NCI-H2196 treated with DMSO at 0.1 percent for 48 hours (cell line): ENCODE measurements at regions not wholly inside any gene's neighbourhood (a gene's known extent, or its start where the extent isn't known, plus 50 kb on each side); places are given as distances from the start of the nearest gene placed in this dataset.

Source experiments
- DNase-seq: peaks from one replicate; lab custom pipeline; 2025; ENCODE audit not compliant: unreplicated experiment; lab: John Stamatoyannopoulos, UW

DNA sequence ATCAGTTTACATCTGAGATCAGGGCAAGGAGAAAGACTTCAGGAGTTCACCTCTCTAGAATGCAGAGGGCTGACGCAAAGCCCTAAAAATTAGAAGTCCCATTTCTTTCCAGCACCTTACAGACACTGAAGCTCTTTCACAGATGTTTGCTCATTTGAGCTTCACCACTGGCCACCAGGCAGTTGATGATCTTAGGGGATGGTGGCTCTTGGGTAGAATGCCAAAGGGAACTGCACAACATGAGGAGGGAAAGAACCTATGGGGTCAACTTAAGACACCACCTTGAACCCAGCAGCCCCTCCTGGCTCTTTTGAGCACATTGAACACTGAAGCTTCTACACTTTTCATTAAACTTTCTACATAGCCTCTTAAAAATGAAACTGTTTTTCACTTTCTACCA, 390.3 kb upstream of the CELF2 start:
- DNase-seq = no peak

- DNase-seq = no peak
These were observed 388.2 kb upstream of the CELF2 start for GRCh38 chr10:10629512-10629911.

DNA sequence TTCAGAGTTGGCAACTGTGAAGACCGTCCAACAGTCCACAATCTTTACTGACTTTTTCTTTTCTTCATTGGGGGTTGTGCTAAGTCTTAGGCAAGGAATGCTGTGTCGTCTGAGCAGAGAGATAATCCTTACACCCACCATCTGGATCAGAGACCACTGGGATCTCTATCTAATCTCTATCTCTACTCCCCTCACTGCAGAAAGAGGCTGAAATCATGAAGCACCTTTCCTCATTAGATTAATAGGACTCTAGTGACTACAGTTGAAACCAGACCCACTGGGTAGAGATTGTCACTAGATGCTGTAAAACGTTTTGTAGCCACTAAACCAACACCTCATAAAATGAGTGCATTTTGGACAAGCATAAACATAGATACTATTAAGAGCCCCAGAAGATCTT, 387.4 kb upstream of the CELF2 start:
- no peak for DNase-seq

- DNase-seq = no peak
These were observed 386.9 kb upstream of the CELF2 start for GRCh38 chr10:10630782-10631181.

DNA sequence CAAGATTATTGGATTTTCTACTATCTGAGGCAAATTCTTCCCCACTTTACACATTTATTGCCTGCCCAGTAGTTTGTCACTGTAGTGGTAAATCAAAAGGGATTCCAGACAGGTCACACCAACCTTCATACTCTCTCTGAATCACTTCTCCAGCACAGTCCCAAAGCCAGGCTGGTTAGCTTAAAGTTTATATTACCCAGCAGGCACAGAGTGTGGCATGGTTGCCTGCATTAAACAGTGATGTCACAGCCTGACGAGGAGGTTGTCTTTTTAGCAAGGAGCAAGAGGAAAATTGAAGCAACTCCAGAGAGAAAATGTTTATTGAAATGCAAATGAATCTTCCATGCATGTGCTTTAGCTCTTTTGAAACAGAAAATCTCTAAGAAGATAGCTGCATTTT, 375.5 kb upstream of the CELF2 start:
- no peak for DNase-seq

- no peak for DNase-seq
These were observed 374.9 kb upstream of the CELF2 start for GRCh38 chr10:10642751-10643150.

DNA sequence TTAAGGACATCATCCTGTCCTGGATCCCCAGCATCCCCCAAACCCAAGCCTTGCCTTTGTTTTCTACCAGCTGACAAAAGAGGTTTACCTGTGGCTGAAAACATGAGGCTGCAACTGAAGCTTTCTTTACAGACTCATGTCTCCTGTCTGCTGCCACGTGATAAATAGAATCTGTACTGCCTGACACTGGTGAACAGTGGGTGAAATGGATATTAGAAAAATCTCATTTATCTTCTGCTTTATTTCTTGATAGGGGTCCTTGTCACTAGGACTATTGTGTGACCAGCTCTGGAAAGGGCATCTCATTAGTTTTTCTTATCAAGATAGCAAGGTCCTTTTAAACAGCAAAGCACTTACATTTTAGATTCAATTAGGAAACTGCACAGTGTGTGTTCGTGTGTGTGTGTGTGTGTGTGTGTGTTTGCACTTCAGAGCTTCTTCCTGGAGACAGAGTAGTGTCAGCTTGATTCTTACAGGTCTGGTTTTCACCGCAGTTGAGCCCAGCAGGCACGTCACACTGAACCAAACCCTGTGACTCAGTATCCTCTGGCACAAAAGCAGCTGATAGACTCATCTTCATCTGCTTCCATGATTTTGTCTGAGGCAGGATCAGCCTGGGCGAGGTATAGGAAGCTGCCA, 373.5 kb upstream of the CELF2 start:
- DNase-seq = no peak

GRCh38 chr10:10644676-10645385, 372.8 kb upstream of the CELF2 start:
- no peak for DNase-seq

- DNase-seq = no peak
These were observed 370.3 kb upstream of the CELF2 start for GRCh38 chr10:10647331-10647730.

DNA sequence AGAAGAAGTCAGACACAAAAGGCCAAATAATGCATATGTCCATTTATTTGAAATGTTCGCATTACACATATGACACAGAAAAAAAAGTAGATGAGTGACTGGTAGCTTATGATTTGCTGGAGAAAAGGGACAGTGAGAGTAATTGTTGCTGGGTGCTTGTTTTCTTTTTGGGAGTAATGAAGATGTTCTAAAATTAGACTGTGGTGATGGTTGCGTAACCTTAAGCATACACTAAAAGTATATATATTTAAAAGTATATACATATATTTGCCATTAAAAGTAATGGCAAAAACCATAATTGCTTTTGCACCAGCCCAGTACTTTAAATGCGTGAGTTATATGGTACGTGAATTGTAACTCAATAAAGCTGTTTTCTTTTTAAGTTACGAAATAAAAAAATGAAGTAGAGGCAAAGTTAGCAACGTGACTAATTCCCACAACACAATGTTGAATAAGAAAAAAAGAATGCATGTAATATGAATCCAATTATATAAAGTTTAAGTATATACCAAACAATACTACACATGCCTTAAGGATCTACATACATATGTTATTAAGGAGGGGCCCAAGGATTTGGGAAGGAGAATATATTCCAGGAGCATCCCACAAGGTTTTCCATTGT, 360.4 kb upstream of the CELF2 start:
- DNase-seq = no peak

- no peak for DNase-seq
These were observed 359.4 kb upstream of the CELF2 start for GRCh38 chr10:10658172-10658785.

DNA sequence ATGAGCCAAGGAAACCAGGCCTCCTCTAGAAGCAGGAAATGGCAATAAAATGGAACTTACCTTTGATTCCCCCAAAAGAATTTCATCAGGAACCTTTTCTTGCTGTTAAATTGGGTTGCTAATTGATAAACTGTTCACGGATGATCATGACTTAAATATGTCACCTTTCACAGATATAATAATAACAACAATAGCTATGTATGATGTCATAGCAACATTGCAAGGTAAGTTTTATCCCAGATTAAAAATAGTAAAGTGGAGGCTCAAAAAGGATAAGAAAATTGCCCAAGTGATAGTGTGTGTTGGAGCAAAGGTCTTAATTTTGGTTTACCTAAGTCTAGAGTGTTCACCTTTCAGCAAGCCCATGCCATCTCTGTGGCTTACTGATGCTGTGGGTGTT, 357.6 kb upstream of the CELF2 start:
- no peak for DNase-seq

DNA sequence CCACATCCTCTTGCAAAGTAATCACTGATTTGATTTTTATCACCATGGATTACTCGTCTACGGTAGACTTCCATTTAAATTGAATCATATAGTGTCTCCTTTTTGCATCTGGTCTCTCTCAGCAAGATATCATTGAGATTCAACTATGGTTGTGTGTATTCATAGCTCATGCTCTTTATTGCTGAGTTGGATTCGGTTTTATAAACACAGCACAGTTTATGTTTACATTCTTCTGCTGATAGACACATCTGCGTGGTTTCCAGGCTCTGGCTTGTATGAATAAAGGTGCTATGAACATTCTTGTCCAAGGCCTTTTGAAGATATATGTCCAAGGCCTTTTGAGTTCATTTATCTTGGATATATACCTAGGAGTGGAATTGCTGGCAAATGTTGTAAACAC, 356.5 kb upstream of the CELF2 start:
- no peak for DNase-seq

DNA sequence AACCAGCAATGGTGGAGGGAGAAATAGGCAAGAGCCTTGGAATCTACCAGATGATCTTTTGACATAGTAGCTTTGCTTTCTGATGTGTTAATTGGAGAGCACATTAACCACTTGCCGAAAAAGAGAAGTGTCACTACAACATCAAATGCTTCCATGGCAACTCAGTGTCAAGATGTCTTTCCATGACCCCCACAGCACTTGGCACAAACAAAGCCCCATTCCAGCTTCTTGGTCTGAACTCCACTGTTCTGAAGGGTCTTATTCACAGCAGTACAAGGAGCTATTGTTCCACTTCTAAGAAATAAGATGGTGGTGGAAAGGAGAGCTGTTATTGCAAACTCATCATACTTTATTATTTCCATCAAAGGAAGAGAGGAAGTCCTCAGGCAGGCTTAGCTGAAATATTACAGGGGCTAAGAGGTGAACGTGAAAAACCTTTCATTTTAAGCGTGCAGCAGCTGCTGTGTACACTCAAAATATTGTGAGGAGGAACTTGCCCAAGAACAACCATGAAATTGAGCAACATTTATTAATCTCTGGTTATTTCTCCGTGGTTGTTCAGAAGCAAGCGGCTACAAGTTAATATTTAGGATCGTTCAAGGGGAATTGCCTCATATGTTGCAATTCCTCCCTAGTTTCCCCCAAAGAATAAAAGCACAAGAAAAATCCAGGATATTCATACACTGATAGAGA, 354.8 kb upstream of the CELF2 start:
- no peak for DNase-seq

DNA sequence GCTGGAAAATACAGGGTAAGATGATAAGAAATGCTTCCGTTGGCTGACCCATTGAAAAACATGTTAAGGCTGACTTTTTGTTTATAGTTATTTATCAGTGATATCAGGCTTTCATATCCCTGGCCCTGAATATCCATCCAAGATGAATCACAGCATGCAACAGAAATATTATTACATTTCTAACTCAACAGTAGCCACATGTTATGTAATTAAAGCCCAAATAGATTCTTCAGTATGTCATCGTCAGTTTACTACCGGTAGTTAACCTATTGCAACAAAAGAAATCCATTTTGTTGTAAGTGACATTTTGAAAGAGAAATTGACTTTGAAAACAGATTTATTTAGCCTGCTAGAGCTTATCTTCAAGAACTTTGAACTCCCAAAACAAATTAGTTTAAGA, 354.1 kb upstream of the CELF2 start:
- no peak for DNase-seq

DNA sequence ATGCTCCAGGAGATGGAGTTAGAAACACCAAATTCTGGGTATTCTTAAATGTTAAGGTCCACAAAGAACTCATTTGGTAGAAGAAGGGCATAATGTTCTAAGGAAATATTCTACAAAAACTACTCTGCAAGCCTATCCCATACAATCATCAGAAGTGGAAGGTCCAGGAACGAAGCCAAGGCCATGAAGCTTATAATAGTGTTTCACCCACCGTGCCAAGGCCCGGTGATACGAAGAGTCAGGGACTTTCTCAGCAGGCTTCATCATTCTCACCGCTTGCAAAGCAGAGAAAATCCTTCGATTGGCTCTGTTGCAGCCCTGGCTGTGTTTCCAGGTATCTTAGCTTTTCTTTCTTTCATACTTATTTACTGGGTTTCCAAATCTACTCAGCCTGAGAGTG, 351.9 kb upstream of the CELF2 start:
- no peak for DNase-seq

- DNase-seq = no peak
These were observed 350.2 kb upstream of the CELF2 start for GRCh38 chr10:10667466-10667865.

DNA sequence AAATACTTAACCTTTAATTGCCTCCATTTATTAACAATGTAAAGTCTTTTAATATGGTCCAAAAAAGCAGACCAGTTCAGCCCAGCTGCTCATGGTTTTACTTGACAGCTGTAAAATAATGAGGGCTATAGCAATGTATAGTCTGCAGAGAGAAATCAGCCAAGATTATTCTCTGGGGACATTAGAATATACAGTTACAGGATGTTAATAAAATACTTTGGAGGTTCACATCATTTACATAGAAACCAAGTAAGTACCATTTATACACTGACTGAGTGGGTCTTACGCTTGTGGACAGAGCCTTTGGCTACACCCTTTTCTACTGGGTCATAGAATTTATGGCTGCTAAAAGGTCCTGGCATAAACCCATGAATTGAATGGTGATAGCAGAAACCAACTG, 340.7 kb upstream of the CELF2 start:
- DNase-seq = no peak

GRCh38 chr10:10677479-10677878, 340.2 kb upstream of the CELF2 start:
- no peak for DNase-seq

DNA sequence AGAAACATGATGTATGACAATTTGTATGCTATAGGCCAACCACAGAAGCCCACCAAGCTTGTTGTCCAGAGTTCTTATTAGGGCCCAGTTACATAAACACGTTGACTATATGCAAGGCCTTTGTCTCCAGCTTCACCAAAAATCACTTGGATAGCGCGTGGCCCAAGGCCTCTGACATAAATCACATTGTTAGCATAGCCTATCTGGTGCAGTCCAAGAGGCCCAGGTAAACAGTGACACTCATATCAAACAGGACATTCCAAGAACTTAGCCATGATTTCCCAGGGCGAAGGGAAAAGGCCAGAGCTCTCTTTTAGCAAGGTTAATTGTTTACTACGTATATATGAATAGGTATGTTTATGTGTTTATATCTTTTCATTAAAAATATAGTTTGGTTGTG, 337.2 kb upstream of the CELF2 start:
- no peak for DNase-seq

DNA sequence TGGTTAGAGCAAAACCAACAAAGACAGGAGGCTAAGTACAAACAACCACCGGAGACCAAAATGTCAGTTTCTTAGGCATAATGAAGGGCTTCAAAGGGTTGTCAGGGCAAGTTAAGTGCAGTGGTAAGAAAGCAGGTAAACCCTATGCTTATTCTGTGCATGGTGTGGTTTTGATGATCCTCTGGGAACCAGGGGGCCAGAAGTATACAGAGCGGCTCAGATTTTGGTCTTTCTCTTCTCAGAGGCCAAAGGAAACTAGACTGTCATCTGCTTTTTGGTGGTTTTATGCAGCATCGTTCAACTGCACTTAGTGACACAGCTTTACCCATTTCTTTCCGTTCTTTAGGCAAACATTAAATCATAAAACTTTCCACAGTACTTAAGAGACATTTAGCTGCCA, 332.7 kb upstream of the CELF2 start:
- DNase-seq = no peak

- DNase-seq = no peak
These were observed 332.1 kb upstream of the CELF2 start for GRCh38 chr10:10685566-10685965.
